Esophagus muscularis mucosa (tissue), 4 donors: ENCODE measurements at regions not wholly inside any gene's neighbourhood (a gene's known extent, or its start where the extent isn't known, plus 50 kb on each side); places are given as distances from the start of the nearest gene placed in this dataset.

Experiments
- DNase-seq: peaks from one replicate; pipeline ENCODE4 v3.0.0-alpha.2; 2017; ENCODE audit errors: extremely low spot score
- H3K27ac ChIP-seq, 4 donors: fragments of 200-600 bp; sonication (generic); replicated peaks in 1 of 4; 1 replicate in 3 of 4; 2 replicates in 1 of 4; pipeline ENCODE4 v1.5.1; 2016 to 2019; ENCODE audit warnings: mild to moderate bottlenecking in 1 of 4
- H3K27me3 ChIP-seq, 4 donors: fragments of 200-600 bp; sonication (generic); one replicate each; pipeline versions ENCODE4 v1.5.1 to v1.6.0; 2016 to 2019
- H3K36me3 ChIP-seq, 4 donors: fragments of 200-600 bp; sonication (generic); one replicate each; pipeline ENCODE4 v1.5.1; 2016 to 2019
- H3K4me1 ChIP-seq, 4 donors: fragments of 200-600 bp; sonication (generic); one replicate each; pipeline ENCODE4 v1.5.1; 2016 to 2019
- H3K4me3 ChIP-seq, 4 donors: fragments of 200-600 bp; sonication (generic); 1 replicate in 2 of 4; 2 replicates in 2 of 4; pipeline ENCODE4 v1.5.1; 2016 to 2019; ENCODE audit warnings: mild to moderate bottlenecking in 4 of 4, moderate library complexity in 1 of 4
- H3K9me3 ChIP-seq, 4 donors: fragments of 200-600 bp; sonication (generic); 1 replicate in 3 of 4; 2 replicates in 1 of 4; pipeline ENCODE4 v1.5.1; 2016 to 2019
- CTCF ChIP-seq, 3 experiments: fragments of 200-600 bp in 2 of 3; fragments of 450-650 bp in 1 of 3; sonication (generic) in 2 of 3; IDR thresholded peaks; one replicate each; pipeline ENCODE4 v1.5.1; 2017 to 2019; ENCODE audit warnings: antibody characterized with exemption in 3 of 3, mild to moderate bottlenecking in 2 of 3, moderate library complexity in 1 of 3
- EP300 ChIP-seq: sonication (generic); formaldehyde crosslinking; IDR thresholded peaks from one replicate; pipeline ENCODE4 v1.6.1; 2017; ENCODE audit warnings: antibody characterized with exemption
- POLR2A ChIP-seq: fragments of 450-650 bp; IDR thresholded peaks from one replicate; pipeline ENCODE4 v1.6.1; 2017; ENCODE audit warnings: antibody characterized with exemption, moderate library complexity, mild to moderate bottlenecking, low read depth
- POLR2AphosphoS5 ChIP-seq, 2 donors: sonication (generic); formaldehyde crosslinking; IDR thresholded peaks; one replicate each; pipeline ENCODE4 v1.6.1; 2017; ENCODE audit warnings: antibody characterized with exemption in 2 of 2
- WGBS: methylation state at CpG from one replicate; pipeline ENCODE4 v1.1.5; 2018; 5-methylcytosine and 5-hydroxymethylcytosine counted together
- intact Hi-C: fragments of 100-400 bp; cut with DNase I; formaldehyde crosslinking; loops from one replicate; pipeline ENCODE4 v1.15.1; 2023

- 52% methylated on average over 3 of the region's 3 CpGs for WGBS
- H3K27ac ChIP-seq = no peak overlapping the region
- no peak for DNase-seq
- TF ChIP-seq EP300 (no peak), POLR2AphosphoS5 (IDR thresholded peaks at IDR 0.05) (no peak), POLR2A (no peak), CTCF (IDR thresholded peaks at IDR 0.05) (no peak)
- peaks cover 0 to 15% (median 11%) of the 10 kb centered on the region in 4 donors for H3K4me1 ChIP-seq
- no peak overlapping the region for H3K4me3 ChIP-seq
- H3K27me3 ChIP-seq = no peaks in the 10 kb centered on the region
- H3K36me3 ChIP-seq = no peaks in the 10 kb centered on the region
- intact Hi-C loops = no loop called here
- no peaks in the 10 kb centered on the region for H3K9me3 ChIP-seq
These were observed 121.2 kb upstream of the TNR start for GRCh38 chr1:175864625-175865024.

GRCh38 chr1:175864183-175864582, 120.8 kb upstream of the TNR start:
- no peaks in the 10 kb centered on the region for H3K36me3 ChIP-seq
- intact Hi-C loops = no loop called here
- no peak overlapping the region for H3K27ac ChIP-seq
- TF ChIP-seq POLR2AphosphoS5 (IDR thresholded peaks at IDR 0.05) = no peak
- no peak for TF ChIP-seq CTCF (IDR thresholded peaks at IDR 0.05)
- no peak for TF ChIP-seq POLR2A
- no peak for TF ChIP-seq EP300
- H3K4me3 ChIP-seq = no peak overlapping the region
- no peaks in the 10 kb centered on the region for H3K27me3 ChIP-seq
- DNase-seq = no peak
- WGBS = 94% methylated on average over 7 of the region's 7 CpGs
- no peaks in the 10 kb centered on the region for H3K9me3 ChIP-seq
- peaks cover 0 to 15% (median 11%) of the 10 kb centered on the region in 4 donors for H3K4me1 ChIP-seq

GRCh38 chr1:175863299-175864050, 120.1 kb upstream of the TNR start:
- TF ChIP-seq POLR2A (no peak), POLR2AphosphoS5 (IDR thresholded peaks at IDR 0.05) (no peak), CTCF (IDR thresholded peaks at IDR 0.05) (no peak), EP300 (no peak)
- 89% methylated on average over 14 of the region's 14 CpGs for WGBS
- intact Hi-C loops = no loop called here

GRCh38 chr1:175862408-175862807, 119.0 kb upstream of the TNR start:
- Histone ChIP-seq H3K36me3 (no peaks in the 10 kb centered on the region), H3K9me3 (no peaks in the 10 kb centered on the region), H3K27ac (no peak overlapping the region), H3K4me3 (no peak overlapping the region), H3K4me1 (peaks cover 0 to 15% (median 11%) of the 10 kb centered on the region in 4 donors), H3K27me3 (no peaks in the 10 kb centered on the region)
- DNase-seq = no peak
- WGBS = 92% methylated on average over 3 of the region's 3 CpGs
- intact Hi-C loops = no loop called here
- TF ChIP-seq POLR2A (no peak), EP300 (no peak)

More at GRCh38 chr1:175863299-175864050, 120.1 kb upstream of the TNR start:
- Histone ChIP-seq H3K27ac (no peak overlapping the region), H3K27me3 (no peaks in the 10 kb centered on the region), H3K9me3 (no peaks in the 10 kb centered on the region), H3K36me3 (no peaks in the 10 kb centered on the region), H3K4me3 (no peak overlapping the region), H3K4me1 (peaks cover 0 to 15% (median 11%) of the 10 kb centered on the region in 4 donors)
- no peak for DNase-seq

GRCh38 chr1:175861626-175862367, 118.4 kb upstream of the TNR start:
- Histone ChIP-seq H3K9me3 (no peaks in the 10 kb centered on the region), H3K4me3 (no peak overlapping the region), H3K4me1 (peaks cover 0 to 15% (median 11%) of the 10 kb centered on the region in 4 donors), H3K27me3 (no peaks in the 10 kb centered on the region), H3K27ac (no peak overlapping the region), H3K36me3 (no peaks in the 10 kb centered on the region)
- WGBS = 86% methylated on average over 8 of the region's 8 CpGs
- intact Hi-C loops = no loop called here
- no peak for TF ChIP-seq EP300
- TF ChIP-seq POLR2A = no peak
- no peak for TF ChIP-seq CTCF (IDR thresholded peaks at IDR 0.05)
- no peak for TF ChIP-seq POLR2AphosphoS5 (IDR thresholded peaks at IDR 0.05)
- DNase-seq = no peak
